Cardiac muscle cell (in vitro differentiated cells and primary cell): ENCODE measurements at regions not wholly inside any gene's neighbourhood (a gene's known extent, or its start where the extent isn't known, plus 50 kb on each side); places are given as distances from the start of the nearest gene placed in this dataset.

Source experiments
- DNase-seq, 2 donors: peaks; one replicate each; pipeline versions ENCODE4 v3.0.0 to v3.0.0-alpha.2; 2010 to 2017; ENCODE audit warnings: low read depth in 1 of 2, low spot score in 1 of 2
- H3K27ac ChIP-seq: fragments of 200-600 bp; sonication (generic); 2 replicates; pipeline ENCODE4 v1.5.1; 2016
- H3K27me3 ChIP-seq: fragments of 200-600 bp; sonication (generic); 2 replicates; pipeline ENCODE4 v1.6.0; 2016; ENCODE audit warnings: control low read depth
- H3K36me3 ChIP-seq: fragments of 200-600 bp; sonication (generic); 2 replicates; pipeline ENCODE4 v1.5.1; 2016; ENCODE audit warnings: control low read depth
- H3K4me1 ChIP-seq: fragments of 200-600 bp; sonication (generic); 2 replicates; pipeline ENCODE4 v1.8.1; 2017; ENCODE audit warnings: low read depth, mild to moderate bottlenecking, mixed run types
- H3K4me3 ChIP-seq: fragments of 200-600 bp; sonication (generic); 2 replicates; pipeline ENCODE4 v1.5.1; 2016; ENCODE audit warnings: mild to moderate bottlenecking
- H3K9me3 ChIP-seq: fragments of 200-600 bp; sonication (generic); 2 replicates; pipeline ENCODE4 v1.5.1; 2017; ENCODE audit warnings: low read depth, mild to moderate bottlenecking, control low read depth
- CTCF ChIP-seq: IDR thresholded peaks from 2 replicates; pipeline ENCODE4 v1.5.1; 2012; ENCODE audit warnings: low read depth, mild to moderate bottlenecking, low read length

- TF ChIP-seq CTCF, result no peak
- Histone ChIP-seq H3K4me3 (no peak overlapping the region), H3K27ac (no peak overlapping the region), H3K27me3 (peaks cover 47% of the 10 kb centered on the region), H3K4me1 (no peaks in the 10 kb centered on the region), H3K9me3 (no peaks in the 10 kb centered on the region), H3K36me3 (no peaks in the 10 kb centered on the region)
- DNase-seq, result no peak
Measured at GRCh38 chr1:59063501-59063900, 233.4 kb upstream of the FGGY start.

GRCh38 chr1:59064592-59064991 is 232.3 kb upstream of the FGGY start:
- Histone ChIP-seq H3K9me3 (no peaks in the 10 kb centered on the region), H3K4me1 (no peaks in the 10 kb centered on the region), H3K4me3 (no peak overlapping the region), H3K27ac (no peak overlapping the region), H3K36me3 (no peaks in the 10 kb centered on the region), H3K27me3 (peaks cover 56% of the 10 kb centered on the region)
- no peak for DNase-seq
- no peak for TF ChIP-seq CTCF

GRCh38 chr1:59066236-59066635 is 230.7 kb upstream of the FGGY start:
- H3K36me3 ChIP-seq, result no peaks in the 10 kb centered on the region
- no peaks in the 10 kb centered on the region for H3K4me1 ChIP-seq
- no peak for DNase-seq
- H3K4me3 ChIP-seq, result no peak overlapping the region
- no peak for TF ChIP-seq CTCF
- peaks cover 69% of the 10 kb centered on the region for H3K27me3 ChIP-seq
- H3K9me3 ChIP-seq, result no peaks in the 10 kb centered on the region
- H3K27ac ChIP-seq, result no peak overlapping the region

- H3K4me3 ChIP-seq, result no peak overlapping the region
- H3K36me3 ChIP-seq, result no peaks in the 10 kb centered on the region
- H3K9me3 ChIP-seq, result no peaks in the 10 kb centered on the region
- no peak for TF ChIP-seq CTCF
- no peak overlapping the region for H3K27ac ChIP-seq
- no peak for DNase-seq
- no peaks in the 10 kb centered on the region for H3K4me1 ChIP-seq
- H3K27me3 ChIP-seq, result peaks cover 92% of the 10 kb centered on the region
Measured at GRCh38 chr1:59070610-59071009, 226.3 kb upstream of the FGGY start.

- Histone ChIP-seq H3K4me3 (no peak overlapping the region), H3K4me1 (no peaks in the 10 kb centered on the region), H3K36me3 (no peaks in the 10 kb centered on the region), H3K27ac (no peak overlapping the region), H3K27me3 (peaks cover 92% of the 10 kb centered on the region), H3K9me3 (no peaks in the 10 kb centered on the region)
- TF ChIP-seq CTCF, result no peak
- no peak for DNase-seq
Measured at GRCh38 chr1:59071289-59071688, 225.6 kb upstream of the FGGY start.
